T-helper 1 cell treated with Interleukin-12 subunit alpha and Interleukin-12 subunit beta and Interleukin-4 antibody, amounts not matched to agents 30 ng/mL and 1 ng/mL, for 36 hours (primary cell): ENCODE measurements at regions not wholly inside any gene's neighbourhood (a gene's known extent, or its start where the extent isn't known, plus 50 kb on each side); places are given as distances from the start of the nearest gene placed in this dataset.
"Not testable (repeated sequence)": the region's sequence is repeated elsewhere in the genome, so short reads cannot be mapped to it uniquely, and the experiment has no call there.

Experiments
- intact Hi-C: fragments of 100-400 bp; cut with micrococcal nuclease; formaldehyde crosslinking; loops from one replicate; pipeline ENCODE4 v1.15.1; 2024

DNA sequence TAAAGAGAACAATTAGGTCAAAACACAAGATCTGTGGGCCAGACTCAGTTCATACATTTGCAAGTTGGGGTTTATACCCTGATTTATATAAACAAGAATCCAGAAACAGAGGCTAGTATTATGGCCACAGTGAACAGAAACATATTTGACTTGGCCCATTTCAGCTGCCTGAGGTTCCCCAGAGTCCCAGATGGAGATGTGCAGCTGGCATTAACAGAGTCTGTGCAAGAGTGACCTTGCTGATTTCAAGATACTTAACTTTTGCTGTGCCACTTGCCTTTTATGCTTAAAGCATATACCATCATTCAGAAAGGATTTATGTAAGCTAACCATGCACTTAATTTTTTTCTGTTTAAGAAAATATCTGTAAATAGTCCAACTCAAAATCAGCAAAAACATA lies 636.3 kb downstream of the TRIB2 start:
- intact Hi-C loops = no loop called here

DNA sequence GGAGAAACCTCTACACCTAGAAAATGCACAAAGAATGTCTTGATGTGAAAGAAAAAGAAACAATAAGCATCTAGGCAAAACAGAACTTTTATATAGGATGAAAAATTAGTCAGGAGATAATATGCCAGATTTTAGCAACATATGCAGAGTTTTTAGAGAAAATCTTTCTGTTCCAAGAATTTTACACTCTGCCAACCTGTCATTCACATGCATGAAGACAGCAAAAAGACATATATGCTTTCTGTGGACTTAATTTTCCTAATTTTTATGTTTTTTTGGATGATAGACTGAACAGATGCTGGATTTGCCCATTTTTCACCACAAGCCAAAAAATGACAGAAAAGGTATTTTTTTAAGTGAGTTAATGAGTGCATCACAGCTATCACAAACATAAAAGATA lies 637.3 kb downstream of the TRIB2 start:
- intact Hi-C loops = no loop called here

DNA sequence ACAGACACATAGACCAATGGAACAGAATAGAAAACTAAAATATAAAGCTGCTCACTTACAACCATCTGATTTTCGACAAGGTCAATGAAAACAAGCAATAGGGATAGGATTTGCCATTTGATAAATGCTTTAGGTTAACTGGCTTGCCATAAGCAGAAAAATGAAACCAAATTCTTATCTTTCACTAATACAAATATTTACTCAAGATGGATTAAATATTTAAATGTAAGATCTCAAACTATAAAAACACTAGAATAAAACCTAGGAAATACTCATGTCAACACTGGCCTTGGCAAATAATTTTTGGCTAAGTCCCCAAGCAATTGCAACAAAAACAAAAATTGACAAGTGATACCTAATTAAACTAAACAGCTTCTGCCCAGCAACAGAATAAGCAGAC lies 665.2 kb downstream of the TRIB2 start:
- intact Hi-C loops = not testable (repeated sequence)

DNA sequence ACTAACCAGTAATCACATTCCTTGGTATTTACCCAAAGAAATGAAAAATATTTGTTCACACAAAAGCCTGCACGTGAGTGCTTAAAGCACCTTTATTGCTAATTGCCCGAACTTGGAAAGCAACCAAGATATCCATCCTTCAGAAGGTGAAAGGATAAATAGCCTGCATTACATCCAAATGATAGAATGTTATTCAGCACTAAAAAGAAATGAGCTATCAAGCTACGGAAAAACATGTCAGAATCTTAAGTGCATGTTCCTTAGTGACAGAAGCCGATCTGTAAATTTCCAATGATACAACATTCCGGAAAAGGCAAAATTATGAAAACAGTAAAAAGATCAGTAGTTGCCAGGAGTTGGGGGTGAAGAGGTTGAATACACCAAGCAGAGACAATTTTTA lies 672.4 kb downstream of the TRIB2 start:
- intact Hi-C loops = not testable (repeated sequence)

DNA sequence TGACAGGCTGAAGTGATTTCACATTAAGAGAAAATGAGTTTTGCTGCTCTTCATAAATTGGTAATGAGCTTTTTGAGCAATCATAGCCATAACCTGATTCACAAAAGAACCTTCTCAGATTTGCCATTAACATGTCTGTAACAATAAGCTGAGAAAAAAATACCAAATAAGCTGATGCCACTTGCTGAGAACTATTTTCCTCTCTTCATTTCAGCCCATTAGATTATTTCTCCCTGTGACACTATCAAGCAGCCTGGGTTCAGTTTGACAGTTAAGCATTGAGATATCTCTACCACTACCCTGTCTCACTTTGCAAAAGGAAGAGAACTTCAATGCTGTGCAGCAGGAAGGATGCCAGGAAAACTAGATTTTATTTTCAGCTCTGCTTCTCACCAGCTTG lies 673.9 kb downstream of the TRIB2 start:
- intact Hi-C loops = no loop called here

DNA sequence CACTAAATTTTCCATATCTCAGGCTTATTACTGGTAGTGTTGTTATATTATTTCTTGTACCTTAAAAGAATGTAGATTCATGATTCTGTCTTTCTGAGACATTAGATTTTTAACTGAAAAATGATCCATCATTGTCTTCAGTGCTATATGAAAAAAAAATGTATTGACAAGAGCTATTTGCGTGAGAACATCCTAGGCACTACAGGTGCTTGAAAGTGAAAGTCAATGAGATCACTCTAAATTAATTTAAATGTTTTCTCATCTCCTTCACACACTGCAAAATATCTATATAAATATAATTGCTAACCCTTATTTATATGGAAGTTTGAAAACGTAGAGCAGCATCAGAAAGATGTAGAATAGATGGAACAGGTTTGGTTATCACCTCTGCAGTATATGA lies 684.6 kb downstream of the TRIB2 start:
- intact Hi-C loops = no loop called here

DNA sequence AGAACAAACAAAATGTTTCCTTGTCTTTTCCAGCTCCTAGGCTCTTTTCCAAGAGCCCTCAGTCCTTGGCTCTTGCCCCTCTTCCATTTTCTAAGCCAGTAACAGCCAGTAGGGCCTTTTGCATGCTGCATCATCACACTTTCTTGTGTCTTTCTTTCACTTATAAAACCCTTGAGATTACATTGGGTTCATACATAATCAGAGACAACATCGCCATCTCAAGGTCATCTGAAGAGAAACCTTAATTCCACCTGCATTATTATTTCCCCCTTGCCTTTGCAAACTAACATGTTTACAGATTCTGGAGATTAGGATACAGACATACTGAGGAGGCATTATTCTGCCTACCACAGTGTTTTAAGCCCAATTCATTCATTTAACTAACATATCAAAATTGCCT lies 697.3 kb downstream of the TRIB2 start:
- intact Hi-C loops = no loop called here

DNA sequence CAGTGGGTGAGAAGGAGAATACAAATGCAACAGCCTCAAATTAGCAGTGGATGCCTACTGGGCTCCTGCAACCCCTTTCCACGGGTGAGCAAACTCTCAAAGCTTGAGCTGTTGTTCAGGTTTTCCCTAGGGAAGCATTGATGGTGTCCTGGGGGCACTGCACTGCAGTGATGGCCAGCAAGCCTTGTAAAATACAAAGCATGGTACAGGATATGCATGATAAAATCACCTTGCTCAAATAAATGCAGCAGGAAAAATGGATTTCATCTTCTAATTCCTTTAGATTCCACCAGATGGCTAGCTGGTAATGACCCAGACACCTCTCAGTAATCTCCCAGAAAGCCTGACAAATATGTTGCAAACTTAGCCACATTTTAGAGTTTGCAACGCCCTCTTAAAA lies 698.2 kb downstream of the TRIB2 start:
- intact Hi-C loops = no loop called here

DNA sequence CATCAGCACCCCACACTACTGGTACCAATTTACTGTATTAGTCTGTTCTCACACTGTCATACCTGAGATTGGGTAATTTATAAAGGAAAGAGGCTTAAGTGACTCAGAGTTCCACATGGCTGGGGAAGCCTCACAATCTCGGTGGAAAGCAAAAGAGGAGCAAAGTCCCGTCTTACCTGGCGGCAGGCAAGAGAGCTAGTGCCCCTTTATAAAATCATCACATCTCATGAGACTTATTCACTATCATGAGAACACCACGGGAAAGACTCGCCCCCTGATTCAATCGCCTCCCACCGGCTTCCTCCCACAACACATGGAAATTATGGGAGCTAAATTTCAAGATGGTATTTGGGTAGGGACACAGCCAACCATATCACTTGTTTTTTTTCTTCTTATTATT lies 717.2 kb downstream of the TRIB2 start:
- intact Hi-C loops = no loop called here

DNA sequence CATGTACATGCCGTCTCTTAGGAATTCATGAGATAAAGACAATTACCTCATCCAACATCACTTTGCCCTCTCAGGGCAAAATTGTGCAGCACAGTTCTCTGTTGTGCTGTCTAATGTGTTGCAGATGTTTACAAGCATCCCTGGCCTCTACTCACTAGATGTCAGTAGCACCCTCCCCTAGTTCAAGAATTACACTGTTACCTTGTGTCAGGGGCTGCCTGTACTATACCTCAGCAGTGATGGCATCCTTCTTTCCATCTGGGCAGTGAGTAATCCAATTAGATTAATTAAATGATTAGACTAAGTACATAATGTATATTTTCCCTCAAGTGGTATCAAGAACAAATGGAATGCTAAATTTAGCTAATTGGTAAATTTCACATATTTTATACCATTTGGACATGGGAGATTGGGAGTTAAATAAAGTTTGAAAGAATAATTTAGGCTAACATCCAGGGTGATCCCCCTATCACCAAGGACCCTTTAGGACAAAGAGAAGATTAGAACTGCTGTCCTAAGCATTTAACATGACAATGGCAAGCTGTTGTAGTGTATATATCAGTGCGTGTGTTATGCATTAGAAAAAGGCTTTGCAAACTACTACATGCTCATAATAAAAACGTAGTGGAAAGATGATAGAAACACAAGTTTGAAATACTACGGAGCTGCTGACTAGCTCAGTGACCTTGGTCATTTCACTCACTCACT lies 727.0 kb downstream of the TRIB2 start:
- intact Hi-C loops = not testable (repeated sequence)

DNA sequence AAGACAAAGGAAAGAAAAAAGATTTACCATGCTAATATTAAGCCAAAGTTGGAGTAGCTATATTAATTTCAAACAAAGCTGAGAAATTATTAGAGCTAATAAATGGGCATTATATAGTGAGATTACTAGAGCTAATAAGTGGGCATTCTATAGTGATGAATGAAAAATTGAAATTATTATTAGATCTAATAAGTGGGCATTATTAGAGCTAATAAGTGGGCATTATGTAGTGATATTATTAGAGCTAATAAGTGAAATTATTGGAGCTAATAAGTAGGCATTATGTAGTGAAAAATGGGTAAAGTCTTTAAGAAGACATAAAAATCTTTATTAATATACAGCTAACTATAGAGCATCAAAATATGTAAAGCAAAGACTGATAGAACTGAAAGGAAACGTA lies 745.7 kb downstream of the TRIB2 start:
- intact Hi-C loops = no loop called here

DNA sequence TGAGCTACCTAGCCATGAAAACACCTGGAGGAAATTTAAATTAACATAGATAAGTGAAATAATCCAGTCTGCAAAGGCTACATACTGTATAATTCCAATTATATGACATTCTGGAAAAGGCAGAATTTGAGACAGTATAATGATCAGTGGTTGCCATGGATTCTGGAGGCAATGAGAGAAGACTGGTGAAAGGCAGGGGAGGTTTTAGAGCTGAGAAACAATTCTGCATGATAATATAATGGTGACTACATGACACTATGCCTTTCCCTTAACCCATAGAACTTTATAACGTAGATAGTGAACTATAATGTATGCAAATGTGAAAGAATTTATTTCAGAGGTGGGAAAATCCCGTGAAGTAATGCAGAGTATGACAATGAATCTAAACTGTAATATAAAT lies 749.3 kb downstream of the TRIB2 start:
- intact Hi-C loops = no loop called here

DNA sequence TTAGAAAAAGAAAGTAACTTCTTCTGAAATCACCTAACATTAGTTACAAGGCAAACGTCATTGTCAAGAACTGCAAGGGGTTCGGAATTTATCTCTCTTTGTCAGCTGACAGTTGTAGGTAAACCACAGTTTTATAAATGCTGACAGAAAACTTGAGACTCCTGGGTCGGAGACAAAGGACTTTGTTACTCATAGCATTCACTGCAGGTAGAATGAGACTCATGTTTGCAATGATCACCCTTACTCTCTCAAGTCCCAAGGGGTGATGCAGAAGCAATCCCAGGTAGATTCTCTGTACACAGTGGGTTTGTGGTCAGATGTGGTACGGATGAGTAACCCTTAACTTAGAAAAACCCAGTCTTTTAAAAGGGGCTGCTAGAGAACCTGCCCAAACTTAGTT lies 757.8 kb downstream of the TRIB2 start:
- intact Hi-C loops = no loop called here

DNA sequence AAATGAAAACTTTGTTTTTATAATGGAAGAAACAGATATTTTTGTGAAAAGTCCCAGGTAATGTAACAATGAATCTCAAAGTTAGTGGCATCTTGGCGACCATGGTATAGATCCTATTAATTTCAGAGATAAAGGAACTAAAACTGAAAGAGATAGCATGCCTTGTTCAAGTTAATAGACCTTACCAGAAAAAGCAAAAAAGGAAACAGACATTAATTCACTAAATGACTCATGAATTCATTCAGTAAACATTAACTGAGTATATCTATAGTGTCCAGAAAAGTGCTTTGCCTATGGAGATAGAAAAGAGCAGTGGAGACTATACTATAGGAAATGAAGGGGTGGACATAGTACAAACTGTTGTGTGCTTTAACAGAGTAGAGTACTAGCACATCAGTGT lies 763.3 kb downstream of the TRIB2 start:
- intact Hi-C loops = no loop called here

DNA sequence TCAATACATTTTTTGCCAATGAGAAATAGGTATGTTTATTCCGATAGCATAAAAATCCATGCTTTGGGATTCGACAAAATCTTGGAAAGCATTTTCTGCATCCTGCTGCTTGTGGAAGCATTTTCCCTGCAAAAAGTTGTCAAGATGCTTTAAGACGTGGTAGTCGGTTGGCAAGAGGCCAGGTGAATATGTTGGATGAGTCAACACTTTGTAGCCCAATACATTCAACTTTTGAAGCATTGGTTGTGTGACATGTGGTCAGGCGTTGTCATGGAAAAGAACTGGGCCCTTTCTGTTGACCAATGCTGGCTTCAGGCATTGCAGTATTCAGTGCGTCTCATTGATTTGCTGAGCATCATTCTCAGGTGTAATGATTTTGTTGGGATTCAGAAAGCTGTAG lies 764.5 kb downstream of the TRIB2 start:
- intact Hi-C loops = no loop called here

DNA sequence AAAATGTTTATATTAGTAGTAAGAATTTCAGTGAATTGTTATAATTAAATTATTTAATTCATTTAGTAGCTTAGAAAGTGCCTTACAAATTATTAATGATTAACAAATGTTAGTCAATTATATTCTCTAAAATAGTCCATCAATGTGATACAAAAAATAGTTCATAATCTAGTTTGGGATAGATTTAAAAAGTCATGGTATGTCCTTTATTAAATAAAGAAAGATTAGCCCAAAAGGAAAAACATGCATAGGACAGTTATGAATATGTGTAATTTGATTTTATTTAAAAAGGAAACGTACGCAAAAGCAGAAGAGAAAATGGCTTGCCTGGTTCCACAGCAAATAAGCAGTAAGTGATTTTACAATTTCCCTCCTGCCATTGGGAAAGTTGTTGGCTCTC lies 768.5 kb downstream of the TRIB2 start:
- intact Hi-C loops = no loop called here

DNA sequence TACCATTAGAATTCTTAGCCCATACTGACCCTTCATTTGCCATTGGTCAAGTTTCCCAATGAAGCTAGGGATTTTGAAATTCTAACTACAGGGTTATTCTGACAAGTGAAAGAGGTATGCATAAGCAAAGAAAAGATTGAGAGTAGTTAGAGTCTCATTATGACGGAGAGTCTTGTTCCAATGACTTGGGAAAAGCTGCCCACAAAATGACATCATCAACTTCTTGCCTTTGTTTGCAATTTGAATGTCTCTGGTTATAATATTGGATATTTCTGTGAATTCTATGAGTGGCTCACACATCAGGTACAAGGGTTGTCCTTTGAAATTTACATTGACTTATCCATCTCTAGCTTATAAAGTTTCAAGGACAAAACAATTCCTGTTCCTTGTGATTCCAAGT lies 772.2 kb downstream of the TRIB2 start:
- intact Hi-C loops = no loop called here

DNA sequence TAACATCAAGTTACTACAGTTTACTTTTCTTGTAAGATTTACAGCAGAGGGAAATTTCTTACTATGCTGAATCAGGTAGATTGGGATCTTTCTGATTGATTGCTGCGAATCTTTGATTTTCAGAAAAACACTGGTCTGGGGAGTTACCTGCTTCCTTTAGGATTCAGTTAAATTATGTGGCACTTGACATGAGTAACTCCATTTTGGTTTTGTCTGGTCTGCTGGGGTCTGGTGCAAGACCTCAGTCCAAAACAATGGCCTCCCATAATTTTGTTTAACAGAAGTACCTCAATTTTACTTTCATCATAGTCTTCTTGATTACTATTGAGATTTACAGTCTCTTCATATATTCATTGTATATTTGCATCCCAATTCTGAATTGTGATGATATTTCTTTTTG lies 775.5 kb downstream of the TRIB2 start:
- intact Hi-C loops = no loop called here

DNA sequence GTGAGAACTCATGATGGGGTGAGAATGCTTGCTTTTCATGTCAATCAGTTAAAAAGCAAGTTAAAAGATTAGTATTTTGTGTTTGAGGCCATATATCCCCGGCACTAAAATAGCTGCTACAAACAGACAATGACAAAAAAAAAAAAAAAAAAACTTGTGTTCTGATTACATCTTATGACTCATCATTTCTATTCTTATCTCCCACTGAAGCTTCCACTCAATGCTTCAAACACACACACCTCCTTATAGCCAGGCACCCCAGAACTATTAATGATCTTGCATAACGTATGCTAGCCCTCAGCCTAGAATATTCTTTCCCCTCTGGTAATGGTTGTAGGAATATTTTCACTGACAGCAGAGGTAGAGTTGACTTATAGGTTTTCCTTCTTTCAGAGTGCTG lies 778.3 kb downstream of the TRIB2 start:
- intact Hi-C loops = no loop called here

DNA sequence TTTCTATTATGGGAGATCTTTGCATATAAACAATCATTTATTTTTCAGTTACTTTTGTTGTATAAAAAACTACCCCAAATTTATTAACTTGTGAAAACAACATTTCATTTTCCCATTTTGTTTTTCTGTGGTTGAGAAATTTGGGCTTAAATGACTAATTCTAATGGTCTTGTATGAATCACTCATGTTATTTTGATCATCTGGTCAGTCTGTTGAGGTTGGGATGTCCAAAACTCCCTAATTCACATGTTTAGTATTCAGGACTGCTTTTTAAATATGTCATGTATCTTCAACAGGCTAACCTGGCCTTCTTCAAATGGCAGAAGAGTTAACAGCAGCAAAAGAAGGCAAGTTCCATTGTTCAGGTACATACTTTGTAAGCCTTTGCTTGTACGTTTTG lies 788.1 kb downstream of the TRIB2 start:
- intact Hi-C loops = loop anchor here (5.0 kb wide), 1 partner anchor 532 kb away; no protein-coding TSS in a partner anchor

DNA sequence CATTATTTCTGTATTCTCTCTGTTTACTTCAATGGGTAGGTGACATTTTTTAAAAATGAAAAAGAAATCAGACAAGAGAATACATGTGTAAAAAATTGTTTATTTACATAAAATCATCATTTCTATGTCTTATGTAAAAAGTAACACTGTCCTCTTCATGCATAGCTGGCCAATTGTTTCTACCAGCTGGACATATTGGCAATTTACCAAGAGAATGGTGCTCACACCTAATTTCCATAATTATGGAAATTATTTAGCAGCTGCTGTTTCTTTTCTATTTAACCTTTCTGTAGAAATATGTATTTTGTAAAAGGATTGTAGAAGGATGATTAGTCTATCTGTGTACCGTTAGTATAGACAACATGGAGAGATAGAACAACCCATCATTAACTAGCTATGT lies 791.9 kb downstream of the TRIB2 start:
- intact Hi-C loops = loop anchor here (5.0 kb wide), 1 partner anchor 529 kb away; no protein-coding TSS in a partner anchor

DNA sequence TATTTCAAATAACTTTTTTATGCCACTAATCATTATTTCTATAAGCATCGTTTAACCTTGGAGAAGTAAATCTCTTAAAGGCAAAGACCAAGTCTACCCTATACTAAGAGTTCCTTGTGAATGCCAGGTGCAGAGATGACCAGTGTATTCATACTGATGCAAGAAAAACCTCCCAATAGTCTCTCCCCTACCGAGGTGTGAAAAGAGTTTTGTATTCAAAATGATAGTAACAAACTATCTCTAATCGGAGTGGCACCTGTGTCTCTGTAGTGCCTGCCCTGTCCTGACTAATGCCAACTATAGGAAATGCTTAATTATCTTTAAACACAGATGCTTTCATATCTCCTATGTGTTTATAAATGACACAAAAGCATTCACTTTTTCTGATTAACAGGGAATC lies 798.5 kb downstream of the TRIB2 start:
- intact Hi-C loops = no loop called here

DNA sequence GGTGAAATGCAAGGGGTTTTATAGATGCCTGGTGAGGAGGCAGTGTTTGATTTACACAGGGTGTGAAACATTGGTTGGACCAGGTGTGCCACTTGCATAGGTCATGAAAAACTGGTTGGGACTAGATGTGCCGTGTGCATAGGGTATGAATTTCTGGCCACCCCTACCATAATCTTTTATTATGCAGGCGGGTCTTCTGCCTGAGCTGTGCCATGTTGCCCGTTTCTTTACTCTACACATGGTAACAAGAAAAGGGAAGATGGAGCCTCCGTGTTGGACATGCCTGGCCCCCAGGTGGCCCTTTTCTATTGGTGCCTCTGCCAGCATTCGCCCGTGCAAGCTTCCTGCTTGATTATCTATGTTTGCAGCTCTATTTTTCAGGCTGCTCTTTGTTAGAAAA lies 805.4 kb downstream of the TRIB2 start:
- intact Hi-C loops = no loop called here
